ENCODE measurements at regions not wholly inside any gene's neighbourhood (a gene's known extent, or its start where the extent isn't known, plus 50 kb on each side); places are given as distances from the start of the nearest gene placed in this dataset.

DNA sequence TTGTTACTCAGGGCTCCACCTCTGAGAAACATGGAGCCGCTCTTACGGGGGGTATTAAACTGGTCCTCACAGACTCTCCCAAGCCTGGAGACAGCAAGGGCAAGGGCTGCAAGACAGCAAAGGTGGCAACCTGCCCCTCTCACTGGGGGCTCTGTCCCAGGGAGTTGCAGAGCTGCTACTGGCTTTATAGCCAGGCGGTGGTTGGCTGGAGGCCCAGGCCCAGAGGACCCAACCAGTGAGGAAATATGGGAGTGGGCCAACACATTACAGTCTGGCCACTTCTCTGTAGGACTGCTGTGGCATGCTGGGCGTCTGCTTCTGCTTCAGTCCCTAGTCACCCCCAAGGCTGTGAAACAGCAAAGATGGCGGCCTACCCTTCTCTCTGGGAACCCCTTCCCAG lies 597.2 kb downstream of the LRRC70 start:
- DNase-seq = no peak

DNA sequence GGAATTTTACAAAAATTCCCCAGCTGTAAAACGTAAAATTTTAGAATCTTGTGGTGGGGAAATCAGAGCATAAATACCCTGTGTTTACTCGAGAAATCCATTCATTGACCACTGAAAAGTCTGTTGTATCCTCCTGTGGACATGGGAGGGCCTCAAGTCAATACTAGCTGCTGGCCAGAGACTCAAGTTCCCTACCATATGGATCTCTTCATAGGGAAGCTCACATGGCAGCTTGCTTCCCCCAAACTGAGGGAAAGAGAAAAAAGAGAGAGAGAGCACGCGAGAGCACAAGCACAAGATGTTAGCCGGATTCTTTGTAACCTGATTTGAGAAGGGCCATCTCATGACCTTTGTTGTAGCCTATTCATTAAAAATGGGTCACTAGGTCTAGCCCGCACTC lies 591.9 kb downstream of the LRRC70 start:
- no peak for DNase-seq

DNA sequence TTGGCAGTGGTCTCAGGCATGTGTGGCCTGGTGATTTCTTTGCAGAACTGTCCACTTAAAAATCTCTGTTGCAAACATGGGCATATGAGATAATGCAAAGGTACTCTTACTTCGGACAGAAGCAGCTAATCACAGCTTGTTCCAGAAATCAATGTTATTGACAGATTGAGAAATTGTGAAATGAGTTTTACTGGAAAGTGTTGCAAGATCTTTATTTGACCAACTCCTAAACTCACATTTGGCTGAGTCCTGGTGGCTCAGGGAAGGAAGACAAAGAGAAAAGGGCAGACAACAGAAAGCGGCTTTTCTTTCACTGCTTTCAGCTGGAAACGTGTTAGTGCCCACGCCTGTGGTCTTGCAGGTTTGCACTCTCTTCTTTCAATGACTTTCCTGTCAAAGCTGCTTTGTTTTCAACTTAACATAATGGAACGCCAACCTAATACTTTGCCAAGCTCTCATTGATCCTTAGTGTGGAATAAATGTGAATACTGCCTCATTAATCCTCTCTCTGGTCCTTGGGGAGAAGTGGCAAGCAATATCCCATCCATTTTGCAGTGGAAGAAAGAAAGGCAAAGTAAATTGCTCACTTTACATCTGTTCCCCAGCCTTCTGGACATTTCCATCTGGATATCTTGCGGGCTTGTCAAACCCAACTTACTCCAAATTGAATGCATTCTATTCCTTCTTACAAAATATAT lies 586.4 kb downstream of the LRRC70 start:
- no peak for DNase-seq

DNA sequence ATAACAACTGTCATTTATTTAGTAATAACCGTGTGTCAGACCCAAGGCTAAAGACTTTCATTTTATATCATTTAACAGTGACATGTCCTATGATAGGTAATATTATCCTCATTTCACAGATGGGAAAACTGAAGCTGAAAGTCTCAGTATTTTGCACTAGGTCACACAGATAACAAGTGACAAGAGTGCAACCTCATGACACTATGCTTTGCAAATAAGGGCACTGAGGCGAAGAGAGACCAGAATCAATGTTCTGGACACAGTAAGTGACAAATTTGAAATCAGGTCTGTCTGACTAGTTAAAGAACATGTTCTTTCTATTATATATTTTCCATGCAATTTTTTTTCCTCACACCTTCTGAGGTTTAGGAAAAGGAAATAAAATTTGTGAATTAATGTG lies 585.7 kb downstream of the LRRC70 start:
- no peak for DNase-seq

DNA sequence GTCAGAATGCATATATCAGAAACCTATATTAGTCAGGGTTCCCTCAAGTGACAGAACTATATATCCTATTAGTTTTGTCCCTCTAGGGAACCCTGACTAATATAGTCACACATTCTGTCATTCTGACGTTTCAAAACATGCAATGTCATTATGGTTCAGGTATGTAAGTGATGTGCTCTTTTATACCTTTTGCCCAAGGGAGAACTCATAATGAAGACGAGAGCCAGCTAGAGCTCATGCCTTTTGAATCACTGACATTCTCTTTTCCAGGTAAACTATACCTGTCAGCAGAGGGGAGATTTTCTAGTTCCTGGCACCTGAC lies 576.7 kb downstream of the LRRC70 start:
- DNase-seq = no peak

DNA sequence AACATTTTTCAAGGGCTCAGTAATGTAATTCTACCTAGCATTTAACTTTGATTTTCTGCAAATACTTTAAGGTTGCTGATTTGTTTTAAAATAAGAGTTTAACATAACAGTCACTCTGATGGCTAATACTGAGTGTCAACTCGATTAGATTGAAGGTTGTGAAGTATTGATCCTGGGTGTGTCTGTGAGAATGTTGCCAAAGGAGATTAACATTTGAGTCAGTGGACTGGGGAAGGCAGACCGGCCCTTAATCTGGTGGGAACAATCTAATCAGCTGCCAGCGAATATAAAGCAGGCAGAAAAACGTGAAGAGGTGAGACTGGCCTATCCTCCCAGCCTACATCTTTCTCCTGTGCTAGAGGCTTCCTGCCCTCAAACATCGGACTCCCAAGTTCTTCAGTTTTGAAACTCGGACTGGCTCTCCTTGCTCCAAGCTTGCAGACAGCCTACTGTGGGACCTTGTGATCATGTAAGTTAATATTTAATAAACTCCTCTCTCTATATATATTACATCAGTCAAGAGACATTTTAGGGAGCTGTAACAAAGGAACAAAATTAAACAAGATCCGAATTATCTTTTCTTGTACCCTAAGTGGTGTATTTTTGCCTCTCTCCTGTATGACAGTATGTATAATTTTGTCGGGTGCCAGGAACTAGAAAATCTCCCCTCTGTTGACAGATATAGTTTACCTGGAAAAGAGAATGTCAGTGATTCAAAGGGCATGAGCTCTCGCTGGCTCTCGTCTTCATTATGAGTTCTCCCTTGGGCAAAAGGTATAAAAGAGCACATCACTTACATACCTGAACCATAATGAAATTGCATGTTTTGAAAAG lies 576.1 kb downstream of the LRRC70 start:
- DNase-seq = no peak

DNA sequence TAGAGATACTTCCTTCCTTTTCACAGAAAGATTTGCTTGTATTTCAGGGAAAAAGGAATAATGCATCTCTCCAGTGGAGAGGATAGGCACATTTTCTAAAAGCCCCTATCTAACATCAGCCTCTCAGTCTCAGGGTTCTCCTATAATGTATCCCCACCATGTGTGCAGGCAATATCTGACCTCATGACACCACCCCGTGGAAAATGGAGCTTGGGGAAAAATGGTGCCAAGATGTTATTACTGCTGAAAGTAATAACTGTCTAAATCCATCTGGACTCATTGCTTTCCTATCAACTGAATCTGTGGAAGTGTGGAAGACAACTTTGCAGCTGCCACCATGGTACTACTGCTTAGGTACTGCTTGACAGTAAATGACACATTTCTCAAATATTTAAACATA lies 574.3 kb downstream of the LRRC70 start:
- DNase-seq = no peak

DNA sequence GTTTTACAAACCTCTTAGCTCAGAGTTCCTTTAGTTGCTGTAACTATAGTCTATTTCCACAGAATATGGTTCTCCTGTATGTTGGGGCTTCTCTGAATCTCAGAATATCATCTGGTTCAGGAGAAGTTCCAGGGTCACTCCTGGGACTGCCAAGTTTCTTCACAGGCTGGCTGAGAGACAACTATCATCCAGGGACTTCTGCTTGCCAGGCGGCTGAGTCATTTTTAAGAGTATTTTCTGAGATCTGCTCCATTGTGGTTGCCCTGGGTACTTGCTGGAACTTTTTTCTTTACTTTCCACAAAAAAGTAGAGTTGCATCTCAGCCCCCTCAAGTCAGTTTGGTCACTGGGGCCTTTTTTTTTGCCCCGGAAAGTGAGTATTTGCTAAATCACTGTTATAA lies 566.5 kb downstream of the LRRC70 start:
- DNase-seq = no peak

DNA sequence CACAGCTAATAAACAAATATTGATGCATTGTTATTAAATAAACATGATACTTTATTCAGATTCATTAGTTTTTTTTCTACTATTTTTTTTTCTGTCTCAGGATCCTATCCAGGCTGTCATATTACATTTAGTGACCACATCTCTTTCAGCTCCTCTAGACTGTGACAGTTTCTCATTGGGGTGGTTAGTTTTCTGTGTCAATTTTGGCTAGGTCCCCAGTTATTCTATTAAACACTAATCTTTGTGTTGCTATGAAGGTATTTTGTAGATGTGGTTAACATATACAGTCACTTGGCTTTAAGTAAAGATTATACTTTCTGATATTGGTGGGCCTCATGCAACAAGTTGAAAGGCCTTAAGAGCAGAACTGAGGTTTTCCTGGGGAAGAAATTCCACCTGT lies 563.0 kb downstream of the LRRC70 start:
- no peak for DNase-seq

DNA sequence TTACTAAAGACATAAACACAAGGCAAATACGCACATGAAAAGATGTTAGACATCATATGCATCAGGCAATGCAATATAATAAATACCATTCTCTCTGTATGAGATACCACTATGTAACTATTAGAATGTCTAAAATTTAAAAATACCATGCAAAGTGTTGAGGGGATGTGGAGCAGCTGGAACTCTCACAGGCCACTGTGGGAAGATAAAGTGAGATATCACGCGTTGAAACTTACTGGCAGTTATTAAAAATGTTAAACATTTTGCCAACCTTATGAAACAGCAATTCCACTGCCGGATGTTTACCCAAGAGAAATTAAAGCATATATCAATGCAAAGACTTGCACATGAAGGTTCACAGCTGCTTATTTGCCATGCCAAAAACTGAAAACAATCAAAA lies 556.7 kb downstream of the LRRC70 start:
- no peak for DNase-seq

DNA sequence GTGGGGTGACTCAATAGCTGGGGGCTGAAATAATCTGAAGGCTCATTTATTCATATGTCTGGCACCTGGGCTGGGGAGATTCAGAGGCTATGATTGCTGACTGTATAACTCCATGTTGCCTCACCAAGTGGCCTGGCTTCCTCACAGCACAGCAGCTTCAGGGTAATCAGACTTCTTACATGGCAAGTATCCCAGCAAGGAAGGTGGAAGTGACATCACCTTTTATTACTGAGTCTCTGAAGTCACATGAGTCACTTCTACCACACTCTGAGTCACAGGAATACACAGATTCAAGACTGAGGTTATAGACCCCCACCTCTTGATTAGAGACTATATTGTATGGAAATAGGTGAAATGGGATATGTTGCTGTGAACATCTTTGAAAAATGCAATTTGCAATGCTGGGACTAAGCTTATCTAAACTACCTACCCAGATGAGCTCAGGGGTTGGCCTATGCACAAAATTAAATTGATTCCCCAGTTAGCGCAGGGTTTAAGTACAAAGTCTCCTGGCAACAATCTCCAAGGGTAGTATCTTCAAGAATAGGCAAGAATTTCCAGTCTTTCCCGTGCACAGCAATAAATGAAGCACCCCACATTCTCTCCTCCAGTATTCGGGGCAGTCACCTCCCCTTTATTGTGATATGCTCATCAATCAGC lies 553.1 kb downstream of the LRRC70 start:
- DNase-seq = no peak

DNA sequence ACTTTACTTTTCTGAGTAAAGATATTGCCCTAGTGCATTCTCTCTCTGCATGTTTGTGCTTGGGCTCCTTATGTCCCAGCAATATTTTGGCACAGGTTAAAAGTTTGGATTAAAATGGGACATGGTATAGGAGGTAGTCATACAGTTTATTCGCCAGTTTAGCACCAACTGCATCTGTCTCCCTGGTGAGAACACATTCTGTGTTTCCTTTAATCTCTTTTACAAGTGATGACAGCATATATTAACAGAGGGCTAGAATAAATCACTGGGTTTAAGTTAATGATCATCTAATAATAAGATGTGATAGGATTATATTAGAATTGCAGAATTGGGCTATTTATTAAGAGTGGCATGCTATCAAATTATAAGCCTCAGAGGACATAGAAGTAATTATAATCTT lies 550.1 kb downstream of the LRRC70 start:
- no peak for DNase-seq

DNA sequence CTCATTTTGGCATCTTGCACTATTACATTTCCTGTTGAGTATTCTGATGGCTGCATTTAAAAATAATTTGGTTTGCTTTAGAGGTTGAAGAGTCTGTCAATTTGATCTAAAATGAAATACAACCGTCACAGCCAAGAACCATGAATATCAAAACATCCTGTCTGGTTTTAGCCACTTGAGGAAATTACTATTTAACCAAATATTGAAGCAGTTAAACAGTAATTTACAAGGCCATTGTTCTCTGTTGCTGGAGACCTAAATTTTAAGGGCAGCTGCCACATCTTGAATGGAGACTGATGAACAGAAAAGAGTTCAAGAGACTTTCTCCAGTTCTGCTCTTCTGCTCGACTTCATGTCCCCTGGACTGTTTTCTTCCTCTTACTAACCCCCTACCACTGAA lies 549.4 kb downstream of the LRRC70 start:
- no peak for DNase-seq

DNA sequence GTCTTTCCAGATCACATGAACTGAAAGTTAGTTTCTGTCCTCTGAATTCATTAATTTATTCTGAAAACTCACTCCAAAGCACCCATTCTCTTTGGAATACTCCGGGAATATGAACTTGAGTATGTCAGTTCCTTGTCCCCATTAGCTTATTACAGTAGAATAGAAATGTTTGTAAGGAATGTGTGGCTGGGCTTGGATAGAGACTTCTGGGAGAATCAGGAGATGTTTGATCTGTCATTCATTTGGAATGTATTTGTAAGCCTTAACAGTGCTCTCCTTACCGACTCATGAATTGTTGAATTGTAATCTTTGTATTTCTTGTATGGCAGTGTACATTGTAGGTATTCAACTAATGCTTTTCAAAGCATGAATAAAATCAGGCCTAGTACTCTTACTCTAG lies 548.4 kb downstream of the LRRC70 start:
- no peak for DNase-seq

DNA sequence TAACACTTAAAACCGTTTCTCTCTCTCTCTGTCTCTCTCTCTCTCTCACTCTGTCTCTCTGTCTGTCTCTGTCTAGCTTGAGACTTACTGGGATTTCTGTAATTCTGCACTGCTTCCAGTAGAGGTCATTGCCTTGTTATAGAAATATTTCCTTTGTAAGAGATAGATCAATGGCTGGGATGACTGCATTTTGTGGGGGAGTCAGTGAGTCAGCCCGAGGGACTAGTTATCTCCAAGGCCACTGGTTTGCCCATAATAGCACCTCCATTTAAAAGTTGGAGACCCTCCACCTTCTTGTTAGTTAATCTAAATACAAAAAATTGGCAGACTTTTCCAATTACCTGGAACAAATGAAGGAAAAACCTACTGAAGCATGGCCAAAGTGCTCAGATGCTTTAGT lies 547.2 kb downstream of the LRRC70 start:
- no peak for DNase-seq

DNA sequence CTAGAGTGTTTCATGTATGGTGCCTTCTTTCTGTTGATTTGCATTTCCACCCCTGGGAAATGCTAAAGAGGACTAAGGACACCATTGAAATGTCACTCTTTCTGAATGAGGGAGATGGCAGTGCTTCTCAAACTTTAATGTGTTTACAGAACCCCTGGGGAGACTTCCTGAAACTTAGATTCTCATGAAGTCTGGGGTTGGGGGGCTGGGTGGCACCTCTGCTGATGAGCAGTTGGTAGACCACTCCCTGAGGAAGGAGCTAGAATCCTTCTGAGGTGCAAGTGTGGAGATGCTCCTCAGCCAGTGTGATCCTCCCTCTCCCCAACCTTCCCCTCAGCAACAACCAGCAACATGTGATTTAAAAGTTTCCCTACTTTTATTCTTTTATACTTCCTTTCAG lies 546.8 kb downstream of the LRRC70 start:
- DNase-seq = no peak

DNA sequence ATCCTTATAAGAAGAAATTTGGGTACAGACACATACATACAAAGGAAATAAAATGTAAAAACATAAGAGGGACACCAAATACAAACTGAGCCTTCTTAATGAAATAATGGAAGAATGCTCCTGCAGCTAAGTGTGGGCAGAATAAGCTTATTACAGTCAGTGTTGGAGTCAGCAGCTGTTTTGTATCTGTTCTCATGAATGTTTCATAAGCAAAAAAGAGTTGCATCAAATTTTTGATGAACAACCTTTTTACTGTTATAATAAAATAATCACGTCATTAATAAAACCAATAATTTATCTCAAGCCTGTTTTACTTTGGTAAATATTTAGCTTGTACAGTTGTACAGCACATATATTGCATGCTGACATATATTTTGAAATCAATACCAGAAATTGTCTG lies 545.6 kb downstream of the LRRC70 start:
- DNase-seq = no peak

DNA sequence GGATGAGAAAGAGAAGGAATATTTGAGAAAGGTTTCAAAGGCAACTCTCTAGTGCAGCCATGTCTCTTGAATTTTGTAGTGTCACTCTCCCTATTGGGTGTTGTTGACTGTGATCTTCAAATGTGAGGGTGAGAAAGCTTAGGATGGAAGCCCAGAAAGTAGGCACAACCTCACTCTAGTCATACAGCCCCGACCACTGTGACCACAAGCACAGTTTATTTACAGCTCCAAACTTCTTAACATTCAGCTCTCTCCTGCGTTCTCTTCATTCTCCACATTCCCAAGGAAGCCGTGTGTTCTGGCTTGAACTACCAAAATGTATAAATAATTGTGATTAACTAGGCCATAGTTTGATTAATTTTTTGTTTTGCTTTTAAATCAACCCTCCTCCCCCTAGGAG lies 542.9 kb downstream of the LRRC70 start:
- DNase-seq = no peak

DNA sequence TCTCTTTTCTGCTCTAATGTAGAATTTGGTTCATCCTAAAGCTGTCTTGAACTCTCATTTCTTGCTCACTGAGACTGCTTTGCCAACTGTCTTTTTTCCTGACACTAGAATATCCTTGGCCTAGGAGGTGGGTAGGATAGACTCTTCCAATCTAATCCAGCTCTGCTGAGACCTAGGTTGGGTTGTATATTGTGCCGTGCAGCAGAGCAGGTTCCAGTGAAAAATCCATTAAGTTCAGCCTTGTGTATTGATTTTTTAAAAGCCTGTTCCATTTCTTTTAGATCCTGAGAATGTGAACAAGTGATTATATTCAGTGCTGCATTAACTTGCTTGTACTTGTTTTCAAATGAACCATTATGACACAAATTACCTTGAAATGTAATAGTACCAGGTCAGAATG lies 539.6 kb downstream of the LRRC70 start:
- no peak for DNase-seq

DNA sequence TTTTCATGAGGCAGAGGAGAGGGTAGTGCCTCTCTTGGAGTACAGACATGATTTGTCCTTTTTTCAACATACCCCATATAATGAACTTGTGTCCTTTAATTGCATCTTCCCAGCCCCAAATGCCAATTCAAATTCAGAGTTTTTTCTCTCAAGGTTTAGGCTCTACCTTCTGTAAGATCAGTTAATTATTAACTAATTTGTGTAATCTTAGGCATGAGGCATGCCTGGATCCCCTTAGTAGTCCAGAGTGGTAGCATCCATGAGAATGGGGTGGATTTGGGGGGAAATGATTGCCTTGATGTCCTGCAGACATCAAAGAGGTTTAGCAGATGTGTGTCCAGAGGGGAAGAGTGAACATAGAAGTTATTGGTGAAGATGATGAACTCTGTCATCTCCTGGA lies 533.3 kb downstream of the LRRC70 start:
- DNase-seq = no peak

DNA sequence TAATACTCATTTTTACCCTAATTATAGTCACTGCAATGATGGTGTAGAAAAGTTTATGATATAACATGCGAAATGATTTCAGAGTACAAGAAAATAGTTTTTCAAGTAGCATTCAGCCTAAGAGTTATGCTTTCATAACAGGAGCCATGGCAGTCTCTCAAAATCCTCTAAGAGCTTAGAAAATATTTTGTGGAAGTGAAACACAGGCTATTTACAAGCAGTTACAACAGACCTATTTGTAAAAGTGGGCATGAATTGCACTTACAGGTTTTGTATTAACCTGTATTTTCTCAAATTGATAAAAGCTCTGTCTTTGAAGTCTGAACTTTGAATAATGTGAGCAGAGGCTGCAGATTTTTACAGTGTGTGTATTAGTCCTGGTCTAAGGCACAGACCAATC lies 523.3 kb downstream of the LRRC70 start:
- no peak for DNase-seq

DNA sequence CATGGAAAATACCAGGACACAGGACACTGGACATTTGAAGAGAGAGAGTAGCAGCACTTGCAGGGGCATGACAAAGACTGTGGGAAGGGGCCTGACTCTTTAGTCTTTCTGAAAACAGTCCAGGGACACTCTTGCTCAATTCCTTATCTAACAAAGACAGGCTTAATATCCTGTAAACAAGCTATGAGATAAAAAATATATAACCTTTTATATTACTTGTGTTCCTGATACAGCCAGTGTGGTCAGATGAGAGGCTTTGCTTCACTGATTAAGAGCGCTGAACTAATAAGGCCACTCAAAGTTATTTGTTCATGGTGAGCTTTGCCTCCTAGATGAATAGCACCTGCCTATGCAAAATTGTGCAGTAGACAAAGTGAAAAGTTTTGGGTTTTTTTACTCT lies 518.7 kb downstream of the LRRC70 start:
- DNase-seq = no peak

DNA sequence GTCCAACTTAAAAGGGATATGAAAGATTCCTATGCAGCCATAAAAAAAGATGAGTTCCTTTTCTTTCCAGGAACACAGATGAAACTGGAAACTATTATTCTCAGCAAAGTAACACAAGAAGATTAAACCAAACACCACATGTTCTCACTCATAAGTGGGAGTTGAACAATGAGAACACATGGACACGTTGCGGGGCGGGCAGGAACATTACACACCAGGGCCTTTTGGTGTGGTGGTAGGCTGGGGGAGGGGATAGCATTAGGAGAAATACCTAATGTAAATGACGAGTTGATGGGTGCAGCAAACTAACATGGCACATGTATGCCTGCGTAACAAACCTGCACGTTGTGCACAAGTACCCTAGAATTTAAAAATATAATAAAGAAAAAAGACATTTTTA lies 516.1 kb downstream of the LRRC70 start:
- no peak for DNase-seq

DNA sequence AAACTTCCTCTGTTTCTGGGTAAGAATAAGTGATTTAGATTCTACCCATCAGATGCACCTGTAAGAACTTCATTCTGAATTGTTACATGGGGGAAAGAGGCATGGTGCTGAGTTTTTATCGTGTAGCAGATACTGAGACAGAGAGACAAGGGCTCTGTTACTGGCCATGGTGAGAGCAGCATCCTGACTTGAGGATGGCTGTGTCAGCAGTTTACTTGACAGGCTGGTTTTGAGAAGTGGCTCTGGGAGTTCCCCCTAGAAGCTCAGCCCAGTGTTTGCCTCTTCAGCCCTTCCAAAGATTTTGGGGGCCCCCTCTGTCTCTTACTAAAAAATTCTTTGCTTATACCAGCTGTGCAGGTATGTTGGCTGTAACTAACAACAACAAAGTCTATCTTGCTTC lies 510.5 kb downstream of the LRRC70 start:
- no peak for DNase-seq

DNA sequence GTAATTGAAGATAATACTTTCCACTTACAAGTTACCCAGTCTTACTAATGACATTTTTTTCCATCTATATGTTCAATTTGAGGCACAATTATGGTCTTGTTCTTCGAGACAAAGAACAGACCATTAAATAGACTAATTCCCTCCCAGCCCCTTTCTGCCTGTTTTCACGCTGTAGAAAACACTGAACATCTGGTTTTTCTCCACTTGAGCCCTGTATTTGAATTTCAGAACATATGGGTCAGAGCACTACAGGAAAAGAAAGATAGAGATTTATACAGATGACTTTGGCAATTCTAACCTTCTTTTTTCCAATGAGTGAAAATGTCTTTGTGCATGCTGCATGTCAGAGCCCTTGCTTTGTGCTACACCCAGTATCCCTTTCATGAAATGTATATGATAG lies 506.9 kb downstream of the LRRC70 start:
- no peak for DNase-seq

Data from NCI-H1436 treated with DMSO at 0.1 percent for 48 hours (cell line).